Peyer's patch (tissue), 4 donors: ENCODE measurements at regions not wholly inside any gene's neighbourhood (a gene's known extent, or its start where the extent isn't known, plus 50 kb on each side); places are given as distances from the start of the nearest gene placed in this dataset.

Experiments used
- CTCF ChIP-seq, 6 experiments: fragments of 450-650 bp in 4 of 6; fragments of 200-600 bp in 2 of 6; sonication (generic) in 1 of 6; IDR thresholded peaks; one replicate each; pipeline ENCODE4 v1.5.1; 2017 to 2019; ENCODE audit warnings: antibody characterized with exemption in 6 of 6, mild to moderate bottlenecking in 3 of 6, moderate library complexity in 1 of 6
- POLR2A ChIP-seq, 2 donors: fragments of 450-650 bp; IDR thresholded peaks; one replicate each; pipeline ENCODE4 v1.5.1; 2017; ENCODE audit warnings: antibody characterized with exemption in 2 of 2, mild to moderate bottlenecking in 2 of 2, moderate library complexity in 2 of 2

- no peak for TF ChIP-seq CTCF (IDR thresholded peaks at IDR 0.05)
- no peak for TF ChIP-seq POLR2A (IDR thresholded peaks at IDR 0.05)
These were observed 399.5 kb downstream of the NKX6-1 start for GRCh38 chr4:84099599-84099998.
